GM18505 (cell line): ENCODE measurements at regions not wholly inside any gene's neighbourhood (a gene's known extent, or its start where the extent isn't known, plus 50 kb on each side); places are given as distances from the start of the nearest gene placed in this dataset.

Experiments
- ATAC-seq: cut with Tn5 transposase; IDR thresholded peaks from one replicate; pipeline ENCODE4 v1.9.1; 2021; ENCODE audit not compliant: unreplicated experiment
- POLR2A ChIP-seq: IDR thresholded peaks from 4 replicates; pipeline ENCODE4 v1.6.1; 2011; ENCODE audit warnings: borderline replicate concordance; ENCODE audit not compliant: insufficient read depth, insufficient read length; ENCODE audit errors: extremely low read depth

DNA sequence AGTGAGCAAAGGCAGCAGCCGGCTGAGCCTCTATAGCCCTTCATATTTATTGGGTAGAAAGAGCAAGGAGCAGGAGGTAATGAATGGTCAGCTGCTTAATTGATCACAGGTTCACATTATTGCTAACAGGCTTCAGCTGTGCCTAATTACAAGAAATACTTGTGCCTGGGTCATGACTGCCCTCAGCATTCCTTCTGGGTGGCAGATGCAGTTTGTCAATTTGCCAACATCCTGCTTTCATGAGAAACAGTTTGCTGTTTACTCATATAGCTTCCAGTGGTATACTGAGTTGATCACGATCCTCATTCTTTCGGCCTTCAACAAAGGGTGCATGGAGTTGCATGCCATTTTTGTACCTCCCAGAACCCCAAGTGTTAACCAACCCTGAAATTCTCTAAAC lies 81.0 kb upstream of the PLEKHG7 start:
- no peak for ATAC-seq

GRCh38 chr12:92621312-92621711 lies 81.5 kb upstream of the PLEKHG7 start:
- no peak for ATAC-seq
- TF ChIP-seq POLR2A: no peak

More for the DNA sequence above, 81.0 kb upstream of the PLEKHG7 start:
- no peak for TF ChIP-seq POLR2A

DNA sequence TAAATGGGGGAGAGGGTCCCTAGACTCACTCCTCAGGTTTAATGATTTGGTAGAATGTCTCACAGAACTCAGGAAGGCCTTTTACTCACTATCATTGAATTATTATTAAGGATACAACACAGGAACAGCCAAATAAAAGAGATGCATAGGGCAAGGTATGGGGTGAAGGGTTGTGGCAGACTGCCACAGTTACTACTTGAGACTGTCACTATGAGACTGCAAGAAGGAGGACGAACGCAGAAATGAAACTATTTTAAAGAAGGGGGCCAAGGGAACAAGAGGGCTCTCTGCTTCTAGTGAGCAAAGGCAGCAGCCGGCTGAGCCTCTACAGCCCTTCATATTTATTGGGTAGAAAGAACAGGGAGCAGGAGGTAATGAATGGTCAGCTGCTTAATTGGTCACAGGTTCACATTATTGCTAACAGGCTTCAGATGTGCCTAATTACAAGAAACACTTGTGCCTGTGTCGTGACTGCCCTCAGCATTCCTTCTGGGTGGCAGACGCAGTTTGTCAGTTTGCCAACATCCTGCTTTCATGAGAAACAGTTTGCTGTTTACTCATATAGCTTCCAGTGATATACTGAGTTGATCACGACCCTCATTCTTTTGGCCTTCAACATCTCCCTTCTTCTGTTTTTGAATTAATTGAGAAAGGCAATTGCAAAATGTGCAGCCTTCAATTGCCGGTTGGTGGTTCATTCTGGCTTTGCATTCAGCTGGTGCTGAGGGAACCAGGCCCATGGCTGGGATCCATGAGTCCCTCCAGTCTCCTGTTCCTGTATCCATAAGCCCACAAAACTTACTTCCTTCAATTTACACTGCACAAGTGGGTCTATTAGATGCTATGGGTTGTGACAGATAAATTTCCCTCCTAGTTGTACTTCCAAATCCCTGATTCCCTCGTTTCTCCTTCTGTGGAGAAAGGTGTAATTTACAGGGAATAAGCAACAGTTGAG lies 82.8 kb upstream of the PLEKHG7 start:
- no peak for TF ChIP-seq POLR2A
- no peak for ATAC-seq

DNA sequence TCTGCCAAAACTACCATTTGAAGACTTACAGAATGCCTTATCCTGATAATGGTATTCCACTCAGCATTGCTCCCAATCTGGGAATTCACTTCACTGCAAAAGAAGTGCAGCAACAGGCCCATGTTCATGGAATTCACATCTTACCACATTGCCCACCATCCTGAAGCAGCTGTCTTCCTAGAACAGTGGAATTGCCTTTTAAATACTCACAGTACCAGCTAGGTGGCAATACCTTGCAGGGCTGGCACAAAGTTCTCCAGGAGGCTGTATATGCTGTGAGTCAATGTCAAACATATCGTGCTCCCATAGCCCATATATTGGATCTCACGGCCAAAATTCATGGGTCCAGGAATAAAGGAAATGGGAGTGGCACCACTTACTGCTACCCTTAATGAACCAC lies 83.8 kb upstream of the PLEKHG7 start:
- no peak for ATAC-seq
- TF ChIP-seq POLR2A: no peak

DNA sequence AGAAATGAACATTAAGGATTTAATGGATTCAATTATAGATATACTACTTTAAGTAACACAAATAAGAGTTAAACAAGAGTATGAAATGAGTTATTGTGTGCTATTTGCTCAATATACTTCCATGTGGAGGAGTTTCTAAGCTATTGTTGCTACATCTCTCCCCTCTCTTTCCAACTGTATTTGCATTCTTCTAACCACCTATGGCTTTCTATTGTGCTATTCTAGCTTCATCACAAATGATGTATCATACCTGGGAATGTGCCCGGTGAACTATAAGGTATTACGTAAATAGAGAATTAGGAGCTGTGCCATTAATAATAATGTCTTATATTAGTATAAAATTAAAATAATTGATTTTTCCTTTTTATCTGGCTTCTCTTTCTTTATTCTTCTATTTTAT lies 87.1 kb upstream of the PLEKHG7 start:
- ATAC-seq: no peak
- no peak for TF ChIP-seq POLR2A

DNA sequence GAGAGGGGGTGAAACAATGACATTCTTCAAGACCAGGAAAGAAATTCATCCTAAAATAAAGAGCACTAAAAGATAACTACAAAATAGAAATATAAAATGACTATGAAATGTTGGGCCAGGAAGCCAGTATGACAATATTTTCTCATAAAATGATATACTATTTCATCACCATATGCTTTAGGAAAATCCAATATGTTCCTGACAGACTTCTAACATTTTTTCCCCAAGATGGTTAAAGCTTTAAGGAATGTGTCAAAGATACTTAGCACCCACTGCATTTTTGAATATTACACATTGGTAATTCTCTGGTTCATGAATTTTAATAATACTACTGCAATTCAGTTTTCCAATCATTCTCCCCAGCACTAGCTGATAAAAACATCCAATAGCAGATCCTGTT lies 87.7 kb upstream of the PLEKHG7 start:
- no peak for ATAC-seq
- no peak for TF ChIP-seq POLR2A

DNA sequence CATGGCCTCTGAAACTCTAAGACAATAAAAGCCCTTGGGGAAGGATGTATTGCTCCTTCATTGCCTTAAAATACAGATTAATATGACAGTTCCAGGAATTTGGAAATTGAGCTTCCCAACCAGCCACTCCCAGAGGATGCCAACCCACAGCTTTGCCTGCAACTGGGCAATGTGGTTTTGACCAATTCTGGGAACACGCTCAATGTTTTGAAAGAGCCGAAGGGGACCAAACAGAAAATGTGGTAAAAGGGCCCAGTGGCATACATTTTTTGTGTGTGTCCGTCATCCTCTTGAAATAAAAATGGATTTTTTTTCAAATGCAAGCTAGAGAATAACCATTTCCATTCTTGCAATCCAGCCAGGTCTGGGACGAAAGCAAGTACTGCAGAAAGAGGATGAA lies 88.3 kb upstream of the PLEKHG7 start:
- no peak for ATAC-seq
- TF ChIP-seq POLR2A: no peak

- no peak for ATAC-seq
- TF ChIP-seq POLR2A: no peak
Observed at GRCh38 chr12:92614001-92614400, 88.8 kb upstream of the PLEKHG7 start.

- no peak for ATAC-seq
- TF ChIP-seq POLR2A: no peak
Observed at GRCh38 chr12:92612611-92613010, 90.2 kb upstream of the PLEKHG7 start.

DNA sequence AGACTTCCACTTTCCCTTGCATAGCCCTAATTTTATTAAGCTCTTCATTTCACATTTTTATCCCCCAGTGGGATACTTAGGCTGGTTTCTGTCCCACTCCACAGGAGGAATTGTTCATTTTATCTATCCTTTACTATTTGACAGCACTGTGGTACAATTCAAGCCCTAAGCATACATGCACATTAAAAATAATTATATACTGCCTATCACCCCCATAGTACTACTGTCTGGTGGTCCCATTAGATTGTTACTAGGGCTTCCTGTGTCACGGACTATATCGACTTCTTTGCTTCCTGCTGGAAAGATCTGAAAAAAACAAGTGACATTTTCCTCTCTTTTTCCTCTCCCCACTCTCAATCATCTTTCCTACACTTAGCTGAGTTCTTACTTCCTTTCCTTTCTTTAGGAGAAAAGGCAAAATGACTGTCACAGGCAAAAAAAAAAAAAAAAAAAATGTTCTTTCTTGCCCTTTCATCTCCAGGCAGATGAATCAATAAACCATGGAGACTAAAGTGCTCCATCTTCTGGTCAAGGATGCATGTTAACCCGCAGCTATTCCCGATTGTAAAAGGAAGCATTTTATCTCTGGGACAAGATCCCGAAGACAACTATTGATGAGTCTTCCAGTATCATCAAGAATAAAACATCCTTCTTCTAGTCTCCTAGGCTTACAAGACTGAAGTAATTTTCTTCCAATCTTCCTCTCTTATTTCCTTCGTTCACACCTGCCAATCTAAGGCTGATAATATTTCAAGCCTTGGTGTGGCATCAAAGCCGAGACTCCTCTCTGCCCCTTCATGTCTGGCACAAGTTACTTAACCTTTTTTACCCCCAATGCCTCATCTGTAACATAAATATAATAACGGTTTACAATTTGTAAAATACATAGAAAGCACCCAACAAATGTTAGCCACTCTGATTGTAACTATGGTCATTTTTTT lies 94.4 kb upstream of the PLEKHG7 start:
- no peak for TF ChIP-seq POLR2A
- no peak for ATAC-seq

DNA sequence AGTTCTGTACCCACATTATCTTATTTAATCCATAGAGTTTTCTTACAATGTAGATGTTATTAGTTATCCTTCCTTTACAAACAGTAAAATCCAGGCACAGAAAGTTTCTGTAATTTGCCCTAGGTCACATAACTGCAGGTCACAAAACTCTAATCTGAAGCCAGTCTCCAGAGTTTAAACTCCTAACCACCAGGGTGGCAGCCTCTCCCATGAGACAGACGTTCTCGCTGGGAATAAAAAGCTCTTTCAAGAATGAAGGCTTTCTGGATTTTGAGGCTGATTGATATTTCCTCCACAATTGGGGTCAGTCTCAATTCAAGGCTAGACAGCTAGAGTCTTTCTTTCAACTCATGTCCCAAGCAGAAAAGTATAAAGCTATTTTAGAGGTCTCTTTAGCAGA lies 95.8 kb upstream of the PLEKHG7 start:
- no peak for TF ChIP-seq POLR2A

GRCh38 chr12:92605621-92606170 lies 97.1 kb upstream of the PLEKHG7 start:
- no peak for TF ChIP-seq POLR2A
- ATAC-seq: no peak

More for the DNA sequence above, 95.8 kb upstream of the PLEKHG7 start:
- no peak for ATAC-seq

DNA sequence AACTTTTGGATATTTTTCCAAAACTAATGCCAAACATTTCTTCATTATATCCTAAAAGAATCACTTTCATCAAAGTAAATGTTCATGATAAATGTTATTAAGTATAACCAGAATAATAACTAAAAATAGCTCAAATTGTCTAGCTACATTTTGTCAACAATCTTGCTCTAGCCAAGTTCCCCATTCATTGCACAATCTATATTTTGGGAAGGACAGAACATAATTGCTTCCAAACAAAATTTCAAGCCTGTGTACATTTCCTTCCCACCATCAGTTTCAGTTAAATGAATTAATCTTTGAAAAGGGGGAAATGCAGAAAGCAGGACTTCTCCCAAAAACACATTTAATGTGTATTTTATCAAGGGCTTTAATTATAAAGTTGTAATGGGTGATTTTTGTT lies 98.0 kb upstream of the PLEKHG7 start:
- ATAC-seq: no peak
- TF ChIP-seq POLR2A: no peak
